HG03520 (cell line): ENCODE measurements at regions not wholly inside any gene's neighbourhood (a gene's known extent, or its start where the extent isn't known, plus 50 kb on each side); places are given as distances from the start of the nearest gene placed in this dataset.
A peak's percentile ranks its signal among the peaks of the same experiment; 100 is the strongest.

Experiments
- ATAC-seq: cut with Tn5 transposase; IDR thresholded peaks from one replicate; pipeline ENCODE4 v1.9.1; 2021; ENCODE audit warnings: mild to moderate bottlenecking, moderate library complexity; ENCODE audit not compliant: unreplicated experiment

GRCh38 chr4:37054531-37055077, 189.9 kb upstream of the NWD2 start:
- ATAC-seq = no peak

GRCh38 chr4:37058826-37059225, 185.7 kb upstream of the NWD2 start:
- no peak for ATAC-seq

- ATAC-seq = no peak
Measured at GRCh38 chr4:37066159-37066558, 178.4 kb upstream of the NWD2 start.

GRCh38 chr4:37068580-37068979, 176.0 kb upstream of the NWD2 start:
- no peak for ATAC-seq

GRCh38 chr4:37070041-37070440, 174.5 kb upstream of the NWD2 start:
- ATAC-seq = no peak

GRCh38 chr4:37071576-37071975, 173.0 kb upstream of the NWD2 start:
- no peak for ATAC-seq

GRCh38 chr4:37073226-37073840, 171.2 kb upstream of the NWD2 start:
- ATAC-seq = no peak

GRCh38 chr4:37082912-37083311, 161.6 kb upstream of the NWD2 start:
- ATAC-seq = no peak

GRCh38 chr4:37095925-37096324, 148.6 kb upstream of the NWD2 start:
- no peak for ATAC-seq

- ATAC-seq = no peak
Measured at GRCh38 chr4:37101182-37101581, 143.4 kb upstream of the NWD2 start.

- no peak for ATAC-seq
Measured at GRCh38 chr4:37101686-37102085, 142.9 kb upstream of the NWD2 start.

GRCh38 chr4:37109756-37110155, 134.8 kb upstream of the NWD2 start:
- no peak for ATAC-seq

GRCh38 chr4:37124800-37125199, 119.7 kb upstream of the NWD2 start:
- ATAC-seq = no peak

- no peak for ATAC-seq
Measured at GRCh38 chr4:37126051-37126450, 118.5 kb upstream of the NWD2 start.

GRCh38 chr4:37130465-37130864, 114.1 kb upstream of the NWD2 start:
- ATAC-seq = no peak

GRCh38 chr4:37132351-37132974, 112.1 kb upstream of the NWD2 start:
- ATAC-seq = no peak

- ATAC-seq = no peak
Measured at GRCh38 chr4:37132975-37133360, 111.6 kb upstream of the NWD2 start.

- ATAC-seq = peak; percentile 54
Measured at GRCh38 chr4:37138019-37138653, 106.4 kb upstream of the NWD2 start.

GRCh38 chr4:37138789-37139188, 105.8 kb upstream of the NWD2 start:
- ATAC-seq = peak; percentile 47

GRCh38 chr4:37139987-37140386, 104.6 kb upstream of the NWD2 start:
- ATAC-seq = no peak

GRCh38 chr4:37146260-37146659, 98.3 kb upstream of the NWD2 start:
- no peak for ATAC-seq

- no peak for ATAC-seq
Measured at GRCh38 chr4:37157476-37158167, 86.9 kb upstream of the NWD2 start.
